IMR-90 (cell line): ENCODE measurements at regions not wholly inside any gene's neighbourhood (a gene's known extent, or its start where the extent isn't known, plus 50 kb on each side); places are given as distances from the start of the nearest gene placed in this dataset.

Experiments used
- ATAC-seq: fragments of 200-7000 bp; cut with Tn5 transposase; 2 replicates; pipeline ENCODE4 v1.9.1; 2020; ENCODE audit warnings: low read depth, mild to moderate bottlenecking, moderate library complexity
- BruUV-seq: library from RNA; stranded (reverse); fragments of 400-500 nt; replicated peaks from 2 replicates; lab custom pipeline; 2021; lab: Mats Ljungman, UMichigan
- CTCF ChIA-PET: fragments of 300-600 bp; formaldehyde crosslinking; extraction: SDS; loops from one replicate; lab custom pipeline; 2021; ENCODE audit warnings: antibody characterized with exemption; lab: Yijun Ruan, JAX
- POLR2A ChIA-PET: fragments of 300-600 bp; sonication (Branson Sonifier 250); formaldehyde crosslinking; loops from one replicate; lab custom pipeline; 2022; ENCODE audit warnings: antibody characterized with exemption; ENCODE audit not compliant: unreplicated experiment; lab: Charles Lee
- DNase-seq: peaks from one replicate; pipeline ENCODE4 v3.0.0; 2013
- H2AFZ ChIP-seq: replicated peaks from 2 replicates; pipeline ENCODE3; 2013; ENCODE audit warnings: low read length, mild to moderate bottlenecking; ENCODE audit not compliant: poor library complexity
- H2AK5ac ChIP-seq: 2 replicates; pipeline ENCODE4 v1.6.1; 2013; ENCODE audit warnings: low read depth, low read length, inconsistent platforms
- H2AK9ac ChIP-seq: replicated peaks from 2 replicates; pipeline ENCODE3; 2013; ENCODE audit warnings: mild to moderate bottlenecking, low read depth, low read length, moderate library complexity; ENCODE audit not compliant: poor library complexity
- H2BK120ac ChIP-seq: 2 replicates; pipeline ENCODE4 v1.6.1; 2013; ENCODE audit warnings: low read depth, low read length, inconsistent platforms
- H2BK15ac ChIP-seq: 3 replicates; pipeline ENCODE4 v1.6.1; 2013; ENCODE audit warnings: low read depth, low read length, inconsistent platforms
- H2BK20ac ChIP-seq: 2 replicates; pipeline ENCODE4 v1.6.1; 2013; ENCODE audit warnings: low read depth, mild to moderate bottlenecking, inconsistent platforms, low read length, moderate library complexity
- H2BK5ac ChIP-seq: 2 replicates; pipeline ENCODE4 v1.6.1; 2013; ENCODE audit warnings: mild to moderate bottlenecking, low read depth, low read length, inconsistent platforms; ENCODE audit not compliant: poor library complexity, severe bottlenecking
- H3K14ac ChIP-seq: replicated peaks from 2 replicates; pipeline ENCODE4 v1.6.1; 2013; ENCODE audit warnings: low read depth, low read length, inconsistent platforms
- H3K18ac ChIP-seq: 2 replicates; pipeline ENCODE4 v1.6.1; 2013; ENCODE audit warnings: low read depth, low read length, control low read depth
- H3K23ac ChIP-seq: 2 replicates; pipeline ENCODE4 v1.6.1; 2013; ENCODE audit warnings: low read depth, low read length, inconsistent platforms
- H3K27ac ChIP-seq: 2 replicates; pipeline ENCODE4 v1.5.1; 2013; ENCODE audit warnings: mild to moderate bottlenecking, control low read depth, low read length; ENCODE audit not compliant: insufficient read depth
- H3K27me3 ChIP-seq: 2 replicates; pipeline ENCODE4 v1.6.1; 2013; ENCODE audit warnings: low read length; ENCODE audit not compliant: control insufficient read depth, insufficient read depth
- H3K36me3 ChIP-seq: 2 replicates; pipeline ENCODE4 v1.6.1; 2013; ENCODE audit warnings: low read length, mixed read lengths; ENCODE audit not compliant: control insufficient read depth, insufficient read depth
- H3K4ac ChIP-seq: 2 replicates; pipeline ENCODE4 v1.6.1; 2013; ENCODE audit warnings: low read depth, low read length, inconsistent platforms
- H3K4me1 ChIP-seq: 2 replicates; pipeline ENCODE4 v1.6.1; 2013; ENCODE audit warnings: low read length, mixed read lengths; ENCODE audit not compliant: control insufficient read depth, insufficient read depth
- H3K4me2 ChIP-seq: 2 replicates; pipeline ENCODE4 v1.6.1; 2013; ENCODE audit warnings: low read depth, mild to moderate bottlenecking, control low read depth, low read length, moderate library complexity
- H3K4me3 ChIP-seq: 2 replicates; pipeline ENCODE4 v1.5.1; 2013; ENCODE audit warnings: low read depth, mild to moderate bottlenecking, control low read depth, low read length, moderate library complexity; ENCODE audit not compliant: insufficient read depth
- H3K56ac ChIP-seq: 2 replicates; pipeline ENCODE4 v1.6.1; 2013; ENCODE audit warnings: low read length, inconsistent platforms; ENCODE audit not compliant: insufficient read depth; ENCODE audit errors: extremely low read depth
- H3K79me1 ChIP-seq, 2 experiments: 2 replicates each; pipeline ENCODE4 v1.6.1; 2013; ENCODE audit warnings: low read length in 2 of 2, inconsistent platforms in 1 of 2, low read depth in 1 of 2
- H3K9ac ChIP-seq: 2 replicates; pipeline ENCODE4 v1.6.1; 2013; ENCODE audit warnings: low read depth, low read length, control low read depth
- H3K9me1 ChIP-seq: 2 replicates; pipeline ENCODE4 v1.6.1; 2013; ENCODE audit warnings: low read length, inconsistent platforms; ENCODE audit not compliant: insufficient read depth
- H3K9me3 ChIP-seq: 2 replicates; pipeline ENCODE4 v1.6.1; 2013; ENCODE audit warnings: low read length; ENCODE audit not compliant: control insufficient read depth, insufficient read depth
- H4K20me1 ChIP-seq: 2 replicates; pipeline ENCODE4 v1.6.1; 2013; ENCODE audit warnings: low read length, inconsistent platforms; ENCODE audit not compliant: insufficient read depth
- H4K5ac ChIP-seq: 2 replicates; pipeline ENCODE4 v1.6.1; 2013; ENCODE audit warnings: mild to moderate bottlenecking, low read depth, low read length, control low read depth
- H4K8ac ChIP-seq, 2 experiments: 2 replicates each; pipeline ENCODE4 v1.6.1; 2013; ENCODE audit warnings: low read depth in 2 of 2, low read length in 2 of 2, control low read depth in 1 of 2, inconsistent platforms in 1 of 2
- H4K91ac ChIP-seq: 2 replicates; pipeline ENCODE4 v1.6.1; 2013; ENCODE audit warnings: low read depth, low read length, inconsistent platforms; ENCODE audit not compliant: insufficient read depth
- BHLHE40 ChIP-seq: fragments of 150-350 bp; IDR thresholded peaks from 2 replicates; pipeline ENCODE4 v1.6.1; 2016; ENCODE audit warnings: mild to moderate bottlenecking, low read depth, low read length
- CHD1 ChIP-seq: IDR thresholded peaks from 2 replicates; pipeline ENCODE4 v1.6.1; 2012; ENCODE audit warnings: low read depth, low read length, improper control_type of control experiment
- FOS ChIP-seq: fragments of 150-350 bp; IDR thresholded peaks from 2 replicates; pipeline ENCODE4 v1.6.1; 2016; ENCODE audit warnings: low read depth, low read length
- MAFK ChIP-seq: IDR thresholded peaks from 2 replicates; pipeline ENCODE4 v1.6.1; 2012; ENCODE audit warnings: low read depth, low read length, improper control_type of control experiment
- MAZ ChIP-seq: IDR thresholded peaks from 2 replicates; pipeline ENCODE4 v1.6.1; 2012; ENCODE audit warnings: low read depth, mild to moderate bottlenecking, low read length, improper control_type of control experiment, moderate library complexity, borderline replicate concordance
- MXI1 ChIP-seq: IDR thresholded peaks from 2 replicates; pipeline ENCODE4 v1.6.1; 2012; ENCODE audit warnings: low read depth, mild to moderate bottlenecking, low read length, moderate library complexity, borderline replicate concordance
- NFE2L2 ChIP-seq: fragments of 150-350 bp; IDR thresholded peaks from 2 replicates; pipeline ENCODE4 v1.6.1; 2016; ENCODE audit warnings: low read depth, mild to moderate bottlenecking, low read length
- RAD21 ChIP-seq: IDR thresholded peaks from 2 replicates; pipeline ENCODE4 v1.6.1; 2012; ENCODE audit warnings: low read length, improper control_type of control experiment
- RCOR1 ChIP-seq: IDR thresholded peaks from 2 replicates; pipeline ENCODE4 v1.6.1; 2012; ENCODE audit warnings: mild to moderate bottlenecking, low read length, improper control_type of control experiment; ENCODE audit not compliant: insufficient replicate concordance
- RFX5 ChIP-seq: IDR thresholded peaks from 2 replicates; pipeline ENCODE4 v1.8.0; 2012; ENCODE audit warnings: low read depth, mild to moderate bottlenecking, low read length, moderate library complexity
- WGBS, 2 experiments: methylation state at CpG; one replicate each; pipeline versions ENCODE4 v1.1.5 to v1.1.7; 2013; ENCODE audit warnings: missing lambda C conversion rate in 2 of 2; ENCODE audit not compliant: insufficient read length in 1 of 2; ENCODE audit errors: extremely low coverage in 2 of 2; 5-methylcytosine and 5-hydroxymethylcytosine counted together
- dilution Hi-C: fragments of 300-500 bp; cut with HindIII; formaldehyde crosslinking; loops from one replicate; pipeline ENCODE4 v1.14.3; 2018; ENCODE audit warnings: low sequenced_read_pairs; ENCODE audit not compliant: unreplicated experiment
- in situ Hi-C: fragments of 300-500 bp; cut with MboI; formaldehyde crosslinking; loops from 3 replicates; pipeline ENCODE4 v1.14.3; 2019; ENCODE audit warnings: low sequenced_read_pairs, inconsistent platforms, mixed read lengths
- intact Hi-C: fragments of 100-400 bp; cut with micrococcal nuclease; formaldehyde crosslinking; loops from 2 replicates; pipeline ENCODE4 v1.10.0; 2022
- TF ChIP-seq, protein P1 (sequence below): fragments of 150-350 bp; IDR thresholded peaks from 2 replicates; pipeline ENCODE4 v1.6.1; 2017; ENCODE audit warnings: mild to moderate bottlenecking, antibody characterized with exemption, low read length, low read depth

DNA sequence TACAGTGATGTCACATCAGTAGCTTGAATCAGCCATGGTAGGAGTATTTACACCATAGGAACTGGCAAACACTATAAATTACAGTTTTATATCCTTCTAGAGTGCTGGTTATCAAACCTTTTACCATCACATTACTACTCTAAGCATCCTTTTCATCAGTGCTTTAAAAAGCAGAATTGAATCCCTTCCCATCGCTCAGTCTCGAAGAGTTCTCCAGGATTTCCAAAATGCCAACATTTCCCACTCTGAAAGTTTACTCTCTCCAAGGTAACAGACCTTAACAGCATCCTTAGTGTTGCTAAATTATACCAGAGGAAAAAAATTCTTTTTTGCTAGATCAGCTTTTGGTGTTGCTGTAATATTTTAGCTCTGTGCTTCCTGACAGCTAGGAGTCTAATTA lies 209.4 kb upstream of the USP15 start:
- H3K9ac ChIP-seq: no peak overlapping the region
- no peak overlapping the region for H3K56ac ChIP-seq
- H3K36me3 ChIP-seq: no peaks in the 10 kb centered on the region
- in situ Hi-C loops (no loop called here), intact Hi-C loops (loop anchor here (10.0 kb wide), 1 partner anchor 64 kb away; no protein-coding TSS in a partner anchor), dilution Hi-C loops (no loop called here)
- no peak overlapping the region for H3K27ac ChIP-seq
- H3K27me3 ChIP-seq: no peaks in the 10 kb centered on the region
- no peaks in the 10 kb centered on the region for H3K79me1 ChIP-seq
- no peak for TF ChIP-seq MXI1
- TF ChIP-seq BHLHE40: no peak
- no peak for TF ChIP-seq RCOR1
- TF ChIP-seq, protein P1, sequence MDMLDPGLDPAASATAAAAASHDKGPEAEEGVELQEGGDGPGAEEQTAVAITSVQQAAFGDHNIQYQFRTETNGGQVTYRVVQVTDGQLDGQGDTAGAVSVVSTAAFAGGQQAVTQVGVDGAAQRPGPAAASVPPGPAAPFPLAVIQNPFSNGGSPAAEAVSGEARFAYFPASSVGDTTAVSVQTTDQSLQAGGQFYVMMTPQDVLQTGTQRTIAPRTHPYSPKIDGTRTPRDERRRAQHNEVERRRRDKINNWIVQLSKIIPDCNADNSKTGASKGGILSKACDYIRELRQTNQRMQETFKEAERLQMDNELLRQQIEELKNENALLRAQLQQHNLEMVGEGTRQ: no peak
- TF ChIP-seq CHD1: no peak
- no peak for TF ChIP-seq MAFK
- TF ChIP-seq FOS: no peak
- no peak for TF ChIP-seq RAD21
- TF ChIP-seq MAZ: no peak
- no peak for TF ChIP-seq RFX5
- TF ChIP-seq NFE2L2: no peak
- no peak overlapping the region for H4K5ac ChIP-seq
- H3K9me3 ChIP-seq: no peaks in the 10 kb centered on the region
- H4K8ac ChIP-seq: no peak overlapping the region
- H3K4ac ChIP-seq: no peak overlapping the region
- H3K4me1 ChIP-seq: no peaks in the 10 kb centered on the region
- POLR2A ChIA-PET: no interaction called here
- no peak for ATAC-seq
- no CpG with 5 or more reads among the region's 2 CpGs for WGBS, 2 experiments
- H2BK120ac ChIP-seq: no peak overlapping the region
- H2AK9ac ChIP-seq: no peak overlapping the region
- H4K20me1 ChIP-seq: no peaks in the 10 kb centered on the region
- H3K14ac ChIP-seq: no peak overlapping the region
- no peak overlapping the region for H2AFZ ChIP-seq
- no peak for DNase-seq
- no peak overlapping the region for H4K91ac ChIP-seq
- no peaks in the 10 kb centered on the region for H3K9me1 ChIP-seq
- H2BK5ac ChIP-seq: no peak overlapping the region
- H2AK5ac ChIP-seq: no peak overlapping the region
- no peak overlapping the region for H3K4me2 ChIP-seq
- CTCF ChIA-PET: no interaction called here
- no TSS peak for BruUV-seq
- no peak overlapping the region for H3K18ac ChIP-seq
- no peak overlapping the region for H2BK15ac ChIP-seq
- no peak overlapping the region for H2BK20ac ChIP-seq
- H3K23ac ChIP-seq: no peak overlapping the region
- H3K4me3 ChIP-seq: no peak overlapping the region
